GM06990 (cell line): ENCODE measurements at regions not wholly inside any gene's neighbourhood (a gene's known extent, or its start where the extent isn't known, plus 50 kb on each side); places are given as distances from the start of the nearest gene placed in this dataset.

Source experiments
- DNase-seq: peaks from one replicate; pipeline ENCODE4 v3.0.0-alpha.2; 2011; ENCODE audit not compliant: insufficient read length; ENCODE audit errors: extremely low read depth
- H3K27me3 ChIP-seq: replicated peaks from 2 replicates; pipeline ENCODE4 v1.6.0; 2011; ENCODE audit warnings: low read length; ENCODE audit not compliant: control insufficient read depth, insufficient read depth
- H3K36me3 ChIP-seq: 2 replicates; pipeline ENCODE4 v1.5.1; 2011; ENCODE audit warnings: low read length; ENCODE audit not compliant: control insufficient read depth, insufficient read depth
- H3K4me3 ChIP-seq: replicated peaks from 2 replicates; pipeline ENCODE4 v1.5.1; 2011; ENCODE audit warnings: low read depth, mild to moderate bottlenecking, control low read depth, low read length
- CTCF ChIP-seq: IDR thresholded peaks from 2 replicates; pipeline ENCODE4 v1.5.1; 2011; ENCODE audit warnings: low read length, control low read depth, mild to moderate bottlenecking, inconsistent platforms; ENCODE audit not compliant: insufficient read depth, poor library complexity, severe bottlenecking

DNA sequence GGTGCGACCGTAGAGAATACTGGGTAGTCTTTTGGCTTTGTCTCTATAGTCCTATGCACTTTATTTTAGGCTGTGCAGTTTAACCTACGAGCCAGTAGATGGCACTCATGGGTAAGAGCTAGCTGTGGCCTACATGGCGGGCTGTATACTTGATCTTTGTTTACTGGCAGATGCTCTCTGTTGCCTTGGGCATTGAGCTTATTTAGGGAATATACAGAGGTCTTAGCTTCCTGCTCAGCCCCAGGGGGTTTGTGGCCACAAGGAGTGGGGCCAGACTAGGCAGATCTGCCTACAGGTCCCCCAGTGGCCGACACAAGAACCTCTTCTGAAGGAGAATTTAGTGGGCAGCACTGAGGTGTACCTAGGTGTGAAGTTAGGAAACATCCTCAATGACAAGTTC is 227.6 kb upstream of the HDX start:
- H3K36me3 ChIP-seq: no peaks in the 10 kb centered on the region
- no peaks in the 10 kb centered on the region for H3K27me3 ChIP-seq
- TF ChIP-seq CTCF: peak; percentile 90
- H3K4me3 ChIP-seq: no peak overlapping the region
- DNase-seq: peak; percentile 22

- Histone ChIP-seq H3K27me3 (no peaks in the 10 kb centered on the region), H3K4me3 (no peak overlapping the region), H3K36me3 (no peaks in the 10 kb centered on the region)
- DNase-seq: no peak
- no peak for TF ChIP-seq CTCF
Observed at GRCh38 chrX:84735025-84735424, 232.8 kb upstream of the HDX start.

DNA sequence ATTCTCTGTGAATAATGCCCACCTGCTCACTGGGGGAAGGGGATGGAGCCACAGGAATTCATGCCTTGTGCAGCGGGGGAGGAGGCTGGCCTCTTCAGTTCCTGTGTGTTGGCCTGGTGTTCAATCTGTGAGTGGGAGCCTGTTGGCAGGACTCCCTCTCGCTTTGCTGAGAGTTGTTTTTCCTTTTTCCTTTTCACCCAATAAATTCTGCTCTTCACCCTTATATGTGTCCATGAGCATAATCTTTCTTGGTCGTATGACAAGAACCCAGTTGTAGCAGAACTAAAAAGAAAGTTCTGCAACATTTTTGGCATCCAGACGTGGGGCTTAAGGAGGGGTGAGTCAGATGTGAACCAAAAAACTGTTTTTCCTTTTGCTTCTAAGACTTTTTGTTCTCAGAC is 235.2 kb upstream of the HDX start:
- no peak for DNase-seq
- H3K27me3 ChIP-seq: no peaks in the 10 kb centered on the region
- no peaks in the 10 kb centered on the region for H3K36me3 ChIP-seq
- H3K4me3 ChIP-seq: no peak overlapping the region
- TF ChIP-seq CTCF: no peak

GRCh38 chrX:84747516-84747915 is 245.3 kb upstream of the HDX start:
- no peak overlapping the region for H3K4me3 ChIP-seq

GRCh38 chrX:84748965-84749656 is 246.9 kb upstream of the HDX start:
- Histone ChIP-seq H3K36me3 (no peaks in the 10 kb centered on the region), H3K27me3 (no peaks in the 10 kb centered on the region), H3K4me3 (no peak overlapping the region)
- no peak for DNase-seq
- no peak for TF ChIP-seq CTCF

More at GRCh38 chrX:84747516-84747915, 245.3 kb upstream of the HDX start:
- H3K36me3 ChIP-seq: no peaks in the 10 kb centered on the region
- no peak for DNase-seq
- no peak for TF ChIP-seq CTCF
- H3K27me3 ChIP-seq: no peaks in the 10 kb centered on the region

DNA sequence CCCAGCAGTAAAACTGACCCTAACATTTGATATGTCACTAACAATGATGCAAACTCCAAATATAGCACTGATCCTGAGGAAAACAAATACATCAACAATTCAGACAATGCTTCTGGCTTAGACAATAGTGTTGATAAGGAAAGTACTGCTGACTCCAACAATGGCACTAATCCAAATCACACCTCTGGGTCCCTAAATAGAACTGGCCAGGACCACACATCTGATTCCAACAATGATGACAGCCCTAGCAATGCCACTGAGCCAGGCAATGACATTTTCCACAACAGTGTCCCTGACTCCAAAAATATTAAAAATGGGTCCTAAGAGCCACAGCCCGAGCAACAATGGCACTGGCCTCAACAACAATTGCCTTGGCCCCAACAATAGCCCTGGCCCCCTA is 243.1 kb upstream of the APOOL start:
- H3K27me3 ChIP-seq: no peaks in the 10 kb centered on the region
- no peak overlapping the region for H3K4me3 ChIP-seq
- no peak for TF ChIP-seq CTCF
- H3K36me3 ChIP-seq: no peaks in the 10 kb centered on the region
- no peak for DNase-seq
